K562 (cell line): ENCODE measurements at regions not wholly inside any gene's neighbourhood (a gene's known extent, or its start where the extent isn't known, plus 50 kb on each side); places are given as distances from the start of the nearest gene placed in this dataset.

ENCODE experiments used
- ATAC-seq: fragments of 200-7000 bp; cut with Tn5 transposase; 3 replicates; pipeline ENCODE4 v1.9.1; 2020; ENCODE audit warnings: moderate library complexity
- BruUV-seq: library from RNA; stranded (reverse); fragments of 400-500 nt; replicated peaks from 2 replicates; lab custom pipeline; 2021; lab: Mats Ljungman, UMichigan
- CTCF ChIA-PET: fragments of 300-600 bp; formaldehyde crosslinking; extraction: SDS; loops from one replicate; lab custom pipeline; 2021; ENCODE audit warnings: low intra/inter-chr PET ratio; lab: Yijun Ruan, JAX
- POLR2A ChIA-PET: fragments of 300-600, 350-650 bp; sonication (Branson Sonifier 250); formaldehyde crosslinking; extraction: SDS; loops from one replicate; lab custom pipeline; 2021; ENCODE audit warnings: antibody characterized with exemption, inconsistent platforms; lab: Yijun Ruan, JAX
- DNase-seq, 4 experiments: peaks; one replicate each; pipeline versions ENCODE4 v3.0.0 to v3.0.0-alpha.2; 2011 to 2018; ENCODE audit warnings: low spot score in 3 of 4, mixed read lengths in 3 of 4; ENCODE audit errors: extremely low read depth in 1 of 4
- FAIRE-seq: peaks from 2 replicates; lab custom pipeline; 2011; peaks lifted over from hg19 to GRCh38; lab: Jason Lieb, UNC
- H2AFZ ChIP-seq: 2 replicates; pipeline ENCODE4 v1.6.0; 2011; ENCODE audit warnings: low read depth, low read length, control low read depth, inconsistent platforms
- H3K27ac ChIP-seq: fragments of 200-600 bp; 3 replicates; pipeline ENCODE4 v1.8.0; 2011; ENCODE audit warnings: low read depth, mild to moderate bottlenecking, control low read depth, inconsistent platforms, low read length, moderate library complexity, mixed read lengths; ENCODE audit errors: extremely low read depth
- H3K27me3 ChIP-seq, 2 experiments: fragments of 300-600 bp in 1 of 2; 2 replicates in 1 of 2; 3 replicates in 1 of 2; pipeline versions ENCODE4 v1.6.0 to v1.8.0; 2011; ENCODE audit warnings: inconsistent platforms in 2 of 2, low read length in 2 of 2, mild to moderate bottlenecking in 1 of 2, mixed read lengths in 1 of 2, moderate library complexity in 1 of 2; ENCODE audit not compliant: control insufficient read depth in 2 of 2, insufficient read depth in 2 of 2
- H3K36me3 ChIP-seq: fragments of 300-600 bp; 3 replicates; pipeline ENCODE4 v1.8.0; 2011; ENCODE audit warnings: mild to moderate bottlenecking, low read length, inconsistent platforms; ENCODE audit not compliant: control insufficient read depth, insufficient read depth
- H3K4me1 ChIP-seq, 2 experiments: fragments of 200-600 bp in 1 of 2; replicated peaks in 1 of 2; 2 replicates in 1 of 2; 3 replicates in 1 of 2; pipeline versions ENCODE4 v1.5.1 to v1.8.0; 2011; ENCODE audit warnings: inconsistent platforms in 2 of 2, low read length in 2 of 2, mild to moderate bottlenecking in 1 of 2, mixed read lengths in 1 of 2, moderate library complexity in 1 of 2; ENCODE audit not compliant: control insufficient read depth in 2 of 2, insufficient read depth in 2 of 2
- H3K4me2 ChIP-seq: 2 replicates; pipeline ENCODE4 v1.6.1; 2011; ENCODE audit warnings: low read length, control low read depth, inconsistent platforms, mixed read lengths; ENCODE audit not compliant: insufficient read depth
- H3K4me3 ChIP-seq: fragments of 200-600 bp; sonication (generic), shearing (Covaris generic); 2 replicates; pipeline ENCODE4 v1.5.1; 2016; ENCODE audit warnings: control low read depth, inconsistent platforms
- H3K79me2 ChIP-seq: fragments of 200-600 bp; 3 replicates; pipeline ENCODE4 v1.8.0; 2011; ENCODE audit warnings: low read length, inconsistent platforms; ENCODE audit not compliant: control insufficient read depth, insufficient read depth
- H3K9ac ChIP-seq, 2 experiments: 2 replicates each; pipeline versions ENCODE4 v1.6.0 to v1.6.1; 2011; ENCODE audit warnings: low read depth in 2 of 2, low read length in 2 of 2, control low read depth in 1 of 2, inconsistent platforms in 1 of 2, mild to moderate bottlenecking in 1 of 2, mixed read lengths in 1 of 2; ENCODE audit not compliant: insufficient read depth in 1 of 2
- H3K9me1 ChIP-seq: one replicate; pipeline ENCODE4 v1.6.0; 2011; ENCODE audit warnings: inconsistent platforms, mild to moderate bottlenecking, low read length, moderate library complexity; ENCODE audit not compliant: control insufficient read depth, insufficient read depth
- H3K9me3 ChIP-seq: replicated peaks from 2 replicates; pipeline ENCODE4 v1.5.1; 2011; ENCODE audit warnings: low read depth, low read length, inconsistent platforms; ENCODE audit not compliant: control insufficient read depth, insufficient read depth
- H4K20me1 ChIP-seq: replicated peaks from 2 replicates; pipeline ENCODE4 v1.6.1; 2011; ENCODE audit warnings: low read length, inconsistent platforms, mixed read lengths; ENCODE audit not compliant: control insufficient read depth, insufficient read depth
- HDAC8 ChIP-seq: fragments of 450-650 bp; IDR thresholded peaks from 2 replicates; pipeline ENCODE4 v1.6.1; 2016; ENCODE audit warnings: mild to moderate bottlenecking, missing genetic modification characterization, moderate library complexity, missing compliant biosample characterization
- KHSRP ChIP-seq: fragments of 450-650 bp; IDR thresholded peaks from 2 replicates; pipeline ENCODE4 v1.6.1; 2017
- RAD21 ChIP-seq, 2 experiments: fragments of 250-450 bp in 1 of 2; fragments of 450-650 bp in 1 of 2; sonication (Bioruptor Pico) in 1 of 2; formaldehyde crosslinking in 1 of 2; IDR thresholded peaks in 1 of 2; conservative IDR thresholded peaks in 1 of 2; 2 replicates each; pipeline versions ENCODE4 v1.4.0 to v1.8.0; 2020 to 2022; ENCODE audit warnings: mild to moderate bottlenecking in 2 of 2, moderate library complexity in 1 of 2
- RFX5 ChIP-seq: IDR thresholded peaks from 2 replicates; pipeline ENCODE4 v1.6.1; 2011; ENCODE audit warnings: low read depth, mild to moderate bottlenecking, improper control_type of control experiment, low read length
- SMAD3 ChIP-seq: fragments of 450-650 bp; formaldehyde crosslinking; conservative IDR thresholded peaks from 2 replicates; pipeline ENCODE4 v1.4.0; 2020; ENCODE audit warnings: mild to moderate bottlenecking
- TBL1XR1 ChIP-seq, 2 experiments: IDR thresholded peaks; 2 replicates each; pipeline ENCODE4 v1.6.1; 2012; ENCODE audit warnings: improper control_type of control experiment in 2 of 2, low read length in 2 of 2, mild to moderate bottlenecking in 1 of 2
- TBP ChIP-seq: optimal IDR thresholded peaks from 2 replicates; pipeline ENCODE3; 2011; ENCODE audit warnings: low read depth, low read length, improper control_type of control experiment
- TCFL5 ChIP-seq: fragments of 250-450 bp; sonication (Bioruptor Pico); conservative IDR thresholded peaks from 2 replicates; pipeline ENCODE4 v1.6.1; 2021; ENCODE audit warnings: mild to moderate bottlenecking, moderate library complexity, matching md5 sums
- U2AF1 ChIP-seq: fragments of 200-400 bp; formaldehyde crosslinking; optimal IDR thresholded peaks from 2 replicates; pipeline ENCODE3; 2017; ENCODE audit warnings: mild to moderate bottlenecking, low read depth, low read length, moderate library complexity
- ZKSCAN1 ChIP-seq: fragments of 150-350 bp; IDR thresholded peaks from 2 replicates; pipeline ENCODE4 v1.6.1; 2016; ENCODE audit warnings: low read depth, low read length
- ZNF12 ChIP-seq: sonication (generic); formaldehyde crosslinking; IDR thresholded peaks from 2 replicates; pipeline ENCODE4 v1.4.0; 2020; ENCODE audit warnings: mild to moderate bottlenecking, missing genetic modification reagents
- ZNF124 ChIP-seq: sonication (generic); formaldehyde crosslinking; IDR thresholded peaks from 2 replicates; pipeline ENCODE4 v1.8.1; 2022; ENCODE audit warnings: missing genetic modification reagents
- ZNF561 ChIP-seq: fragments of 450-650 bp; formaldehyde crosslinking; conservative IDR thresholded peaks from 2 replicates; pipeline ENCODE4 v1.4.0; 2020; ENCODE audit warnings: mild to moderate bottlenecking, moderate library complexity
- WGBS: fragments of 100-300 bp; shearing (Covaris generic); methylation state at CpG from one replicate; pipeline ENCODE4 v1.1.6; 2016; ENCODE audit warnings: low coverage, mixed read lengths; ENCODE audit not compliant: insufficient coverage; ENCODE audit errors: missing lambda C conversion rate; 5-methylcytosine and 5-hydroxymethylcytosine counted together
- in situ Hi-C: fragments of 300-500 bp; cut with MboI; formaldehyde crosslinking; loops from 4 replicates; pipeline ENCODE4 v1.15.0; 2018; ENCODE audit warnings: inconsistent platforms, mixed read lengths
- intact Hi-C: fragments of 100-400 bp; cut with micrococcal nuclease; formaldehyde crosslinking; loops from 2 replicates; pipeline ENCODE4 v1.14.2; 2022
- TF ChIP-seq, protein P1 (sequence below): fragments of 450-650 bp; IDR thresholded peaks from 2 replicates; pipeline ENCODE4 v1.6.1; 2016; ENCODE audit warnings: mild to moderate bottlenecking

DNA sequence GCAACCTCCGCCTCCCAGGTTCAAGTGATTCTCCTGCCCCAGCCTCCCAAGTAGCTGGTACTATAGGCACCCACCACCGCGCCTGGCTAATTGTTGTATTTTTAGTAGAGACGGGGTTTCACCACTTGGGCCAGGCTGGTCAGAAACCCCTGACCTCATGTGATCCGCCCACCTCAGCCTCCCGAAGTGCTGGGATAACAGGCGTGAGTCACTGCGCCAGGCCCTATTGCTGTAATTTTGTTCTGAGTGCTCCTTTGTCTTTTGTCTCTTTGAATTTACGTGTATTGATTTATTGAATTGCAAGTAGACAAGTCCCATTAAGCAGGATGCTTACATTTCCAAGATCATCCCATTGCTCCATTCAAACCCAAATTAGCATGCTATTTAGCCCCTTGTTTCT, 186.7 kb downstream of the MSX2 start:
- no TSS peak for BruUV-seq
- Histone ChIP-seq H3K9ac (no peak overlapping the region), H2AFZ (no peak overlapping the region), H3K4me1 (0 out of 5 replicates have a peak, but pooled peaks cover 0 to 2% of the 10 kb centered on the region in 2 experiments), H3K36me3 (no peaks in the 10 kb centered on the region), H3K4me3 (no peak overlapping the region), H3K4me2 (no peak overlapping the region), H3K9me3 (no peaks in the 10 kb centered on the region), H3K9me1 (no peaks in the 10 kb centered on the region), H3K79me2 (no peaks in the 10 kb centered on the region), H4K20me1 (no peaks in the 10 kb centered on the region), H3K27ac (no peak overlapping the region), H3K27me3 (no peaks in the 10 kb centered on the region; a peak in 1 of 5 replicates)
- CTCF ChIA-PET = interaction anchor here (1.0 to 1.8 kb wide), 2 partner anchors 25 to 534 kb away, joined by 7 to 15 read pairs; no protein-coding TSS in a partner anchor
- POLR2A ChIA-PET = no interaction called here
- intact Hi-C loops (loop anchor here (2.0 kb wide), 1 partner anchor 26 kb away; no protein-coding TSS in a partner anchor), in situ Hi-C loops (no loop called here)
- TF ChIP-seq U2AF1 = no peak
- no peak for TF ChIP-seq ZKSCAN1
- no peak for TF ChIP-seq TBL1XR1 (IDR thresholded peaks at IDR 0.05; ENCODE audit: low read length in 2 of 2)
- TF ChIP-seq RFX5 = no peak
- no peak for TF ChIP-seq KHSRP
- TF ChIP-seq ZNF561 (CRISPR knock-in tag) = no peak
- TF ChIP-seq SMAD3 (CRISPR knock-in tag) = no peak
- TF ChIP-seq, protein P1, sequence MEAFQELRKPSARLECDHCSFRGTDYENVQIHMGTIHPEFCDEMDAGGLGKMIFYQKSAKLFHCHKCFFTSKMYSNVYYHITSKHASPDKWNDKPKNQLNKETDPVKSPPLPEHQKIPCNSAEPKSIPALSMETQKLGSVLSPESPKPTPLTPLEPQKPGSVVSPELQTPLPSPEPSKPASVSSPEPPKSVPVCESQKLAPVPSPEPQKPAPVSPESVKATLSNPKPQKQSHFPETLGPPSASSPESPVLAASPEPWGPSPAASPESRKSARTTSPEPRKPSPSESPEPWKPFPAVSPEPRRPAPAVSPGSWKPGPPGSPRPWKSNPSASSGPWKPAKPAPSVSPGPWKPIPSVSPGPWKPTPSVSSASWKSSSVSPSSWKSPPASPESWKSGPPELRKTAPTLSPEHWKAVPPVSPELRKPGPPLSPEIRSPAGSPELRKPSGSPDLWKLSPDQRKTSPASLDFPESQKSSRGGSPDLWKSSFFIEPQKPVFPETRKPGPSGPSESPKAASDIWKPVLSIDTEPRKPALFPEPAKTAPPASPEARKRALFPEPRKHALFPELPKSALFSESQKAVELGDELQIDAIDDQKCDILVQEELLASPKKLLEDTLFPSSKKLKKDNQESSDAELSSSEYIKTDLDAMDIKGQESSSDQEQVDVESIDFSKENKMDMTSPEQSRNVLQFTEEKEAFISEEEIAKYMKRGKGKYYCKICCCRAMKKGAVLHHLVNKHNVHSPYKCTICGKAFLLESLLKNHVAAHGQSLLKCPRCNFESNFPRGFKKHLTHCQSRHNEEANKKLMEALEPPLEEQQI = no peak
- TF ChIP-seq TBP = no peak
- no peak for TF ChIP-seq HDAC8 (tag)
- TF ChIP-seq TCFL5 (CRISPR knock-in tag) = no peak
- TF ChIP-seq ZNF124 = no peak
- no peak for TF ChIP-seq ZNF12 (CRISPR knock-in tag)
- no peak for TF ChIP-seq RAD21 (CRISPR knock-in tag; conservative IDR thresholded peaks at IDR 0.05 in 1 of 2, IDR thresholded peaks at IDR 0.05 in 1 of 2)
- FAIRE-seq (no peak), DNase-seq (no peak), ATAC-seq (no peak)
- WGBS = 9% methylated on average over 8 of the region's 9 CpGs
